OCI-LY1 (cell line): ENCODE measurements at regions not wholly inside any gene's neighbourhood (a gene's known extent, or its start where the extent isn't known, plus 50 kb on each side); places are given as distances from the start of the nearest gene placed in this dataset.

Experiments
- CTCF ChIP-seq: fragments of 200-600 bp; sonication (generic), shearing (Covaris generic); IDR thresholded peaks from 2 replicates; pipeline ENCODE4 v1.5.1; 2017; ENCODE audit warnings: mild to moderate bottlenecking, antibody characterized with exemption, low read length, moderate library complexity, mixed read lengths
- EZH2 ChIP-seq: fragments of 200-600 bp; sonication (generic), shearing (Covaris generic); IDR thresholded peaks from 2 replicates; pipeline ENCODE4 v1.8.0; 2017; ENCODE audit warnings: borderline replicate concordance, mixed run types, mild to moderate bottlenecking, antibody characterized with exemption, low read length, moderate library complexity, mixed read lengths

- TF ChIP-seq EZH2 (no peak), CTCF (no peak)
Observed at GRCh38 chr11:122592641-122593040, 62.9 kb upstream of the UBASH3B start.
